Smooth muscle cell (in vitro differentiated cells): ENCODE measurements at regions not wholly inside any gene's neighbourhood (a gene's known extent, or its start where the extent isn't known, plus 50 kb on each side); places are given as distances from the start of the nearest gene placed in this dataset.
"Not testable (repeated sequence)": the region's sequence is repeated elsewhere in the genome, so short reads cannot be mapped to it uniquely, and the experiment has no call there.

ENCODE experiments used
- DNase-seq: peaks from one replicate; lab custom pipeline; 2025; ENCODE audit not compliant: unreplicated experiment; lab: John Stamatoyannopoulos, UW
- H2AFZ ChIP-seq: fragments of 200-600 bp; sonication (generic); 2 replicates; pipeline ENCODE4 v1.6.0; 2016; ENCODE audit warnings: antibody characterized with exemption, low read depth, mild to moderate bottlenecking
- H3F3A ChIP-seq: fragments of 200-600 bp; sonication (generic); 2 replicates; pipeline ENCODE4 v1.6.0; 2017; ENCODE audit warnings: antibody characterized with exemption, low read depth
- H3K27ac ChIP-seq: fragments of 200-600 bp; sonication (generic); 2 replicates; pipeline ENCODE4 v1.5.1; 2016; ENCODE audit warnings: low read depth, mild to moderate bottlenecking
- H3K27me3 ChIP-seq: fragments of 200-600 bp; sonication (generic); 2 replicates; pipeline ENCODE4 v1.6.1; 2016; ENCODE audit warnings: low read depth, mild to moderate bottlenecking
- H3K36me3 ChIP-seq: fragments of 200-600 bp; sonication (generic); 2 replicates; pipeline ENCODE4 v1.5.1; 2016; ENCODE audit warnings: low read depth
- H3K4me1 ChIP-seq: fragments of 200-600 bp; sonication (generic); 2 replicates; pipeline ENCODE4 v1.5.1; 2016; ENCODE audit warnings: low read depth
- H3K4me2 ChIP-seq: fragments of 200-600 bp; sonication (generic); 2 replicates; pipeline ENCODE4 v1.6.0; 2016; ENCODE audit warnings: mild to moderate bottlenecking
- H3K4me3 ChIP-seq: fragments of 200-600 bp; sonication (generic); 2 replicates; pipeline ENCODE4 v1.5.1; 2016; ENCODE audit warnings: mild to moderate bottlenecking
- H3K79me2 ChIP-seq: fragments of 200-600 bp; sonication (generic); 2 replicates; pipeline ENCODE4 v1.6.0; 2016; ENCODE audit warnings: low read depth, mild to moderate bottlenecking
- H3K9ac ChIP-seq: fragments of 200-600 bp; sonication (generic); 2 replicates; pipeline ENCODE4 v1.6.0; 2016; ENCODE audit warnings: low read depth
- H3K9me3 ChIP-seq: fragments of 200-600 bp; sonication (generic); replicated peaks from 2 replicates; pipeline ENCODE4 v1.5.1; 2016; ENCODE audit warnings: low read depth
- H4K20me1 ChIP-seq: fragments of 200-600 bp; sonication (generic); 2 replicates; pipeline ENCODE4 v1.6.0; 2016; ENCODE audit warnings: low read depth
- WGBS: methylation state at CpG from one replicate; pipeline ENCODE4 v1.1.7; 2016; ENCODE audit warnings: low lambda C conversion rate; 5-methylcytosine and 5-hydroxymethylcytosine counted together
- TF ChIP-seq, protein P1 (sequence below): fragments of 200-600 bp; sonication (generic); IDR thresholded peaks from 2 replicates; pipeline ENCODE4 v1.5.1; 2017; ENCODE audit warnings: borderline replicate concordance, mild to moderate bottlenecking, antibody characterized with exemption; ENCODE audit not compliant: insufficient read depth, poor library complexity, severe bottlenecking

DNA sequence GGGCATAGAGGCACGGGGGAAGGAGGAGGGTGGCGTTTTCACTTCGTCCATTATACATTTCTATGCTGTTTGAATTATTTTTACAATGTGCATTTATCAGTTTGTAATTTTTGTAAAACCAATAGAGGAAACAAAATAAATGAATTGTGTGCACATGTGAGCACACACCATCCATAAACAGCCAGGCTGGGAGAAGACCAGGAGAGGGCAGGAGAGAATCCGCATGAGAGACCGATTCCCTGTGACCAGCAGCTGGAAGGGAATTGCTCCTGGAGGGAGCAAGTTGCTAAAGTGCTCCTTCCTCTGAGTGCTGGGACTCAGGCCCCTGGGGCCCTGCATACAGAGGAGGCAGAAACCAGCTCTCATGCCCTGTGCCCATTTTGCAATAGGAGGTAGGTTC lies 126.0 kb downstream of the ABCC12 start:
- H3K9me3 ChIP-seq: no peaks in the 10 kb centered on the region
- no peak overlapping the region for H3K9ac ChIP-seq
- H3K36me3 ChIP-seq: no peaks in the 10 kb centered on the region
- no peak overlapping the region for H3K4me3 ChIP-seq
- TF ChIP-seq, protein P1, sequence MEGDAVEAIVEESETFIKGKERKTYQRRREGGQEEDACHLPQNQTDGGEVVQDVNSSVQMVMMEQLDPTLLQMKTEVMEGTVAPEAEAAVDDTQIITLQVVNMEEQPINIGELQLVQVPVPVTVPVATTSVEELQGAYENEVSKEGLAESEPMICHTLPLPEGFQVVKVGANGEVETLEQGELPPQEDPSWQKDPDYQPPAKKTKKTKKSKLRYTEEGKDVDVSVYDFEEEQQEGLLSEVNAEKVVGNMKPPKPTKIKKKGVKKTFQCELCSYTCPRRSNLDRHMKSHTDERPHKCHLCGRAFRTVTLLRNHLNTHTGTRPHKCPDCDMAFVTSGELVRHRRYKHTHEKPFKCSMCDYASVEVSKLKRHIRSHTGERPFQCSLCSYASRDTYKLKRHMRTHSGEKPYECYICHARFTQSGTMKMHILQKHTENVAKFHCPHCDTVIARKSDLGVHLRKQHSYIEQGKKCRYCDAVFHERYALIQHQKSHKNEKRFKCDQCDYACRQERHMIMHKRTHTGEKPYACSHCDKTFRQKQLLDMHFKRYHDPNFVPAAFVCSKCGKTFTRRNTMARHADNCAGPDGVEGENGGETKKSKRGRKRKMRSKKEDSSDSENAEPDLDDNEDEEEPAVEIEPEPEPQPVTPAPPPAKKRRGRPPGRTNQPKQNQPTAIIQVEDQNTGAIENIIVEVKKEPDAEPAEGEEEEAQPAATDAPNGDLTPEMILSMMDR: no peak
- H4K20me1 ChIP-seq: no peaks in the 10 kb centered on the region
- WGBS: 86% methylated on average over 5 of the region's 5 CpGs
- H3F3A ChIP-seq: no peaks in the 10 kb centered on the region
- H3K4me2 ChIP-seq: no peak overlapping the region
- no peaks in the 10 kb centered on the region for H3K4me1 ChIP-seq
- no peaks in the 10 kb centered on the region for H3K27me3 ChIP-seq
- H2AFZ ChIP-seq: no peak overlapping the region
- no peak for DNase-seq
- no peak overlapping the region for H3K27ac ChIP-seq
- no peaks in the 10 kb centered on the region for H3K79me2 ChIP-seq

DNA sequence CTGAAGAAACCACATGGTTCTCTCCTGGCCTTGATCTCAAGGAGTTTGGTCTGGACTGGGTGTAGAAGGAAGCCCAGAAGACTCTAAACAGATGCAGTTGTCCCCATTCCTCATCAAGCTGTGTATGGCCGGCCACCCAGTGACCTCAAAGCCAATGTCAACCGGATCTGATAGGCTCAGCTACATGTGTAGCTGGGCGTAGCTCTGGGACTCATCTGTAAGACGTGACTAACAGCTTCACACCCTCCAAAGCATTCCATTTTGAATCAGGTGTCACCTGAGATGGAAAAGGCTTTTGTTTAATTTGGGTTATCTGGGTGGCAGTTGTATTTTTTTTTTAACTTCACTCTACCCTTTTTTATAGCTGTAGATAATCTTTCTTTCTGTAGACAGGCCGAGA lies 130.4 kb downstream of the ABCC12 start:
- TF ChIP-seq, protein P1: no peak
- no peak overlapping the region for H3K4me3 ChIP-seq
- H3F3A ChIP-seq: no peaks in the 10 kb centered on the region
- no peak overlapping the region for H3K4me2 ChIP-seq
- H3K27me3 ChIP-seq: no peaks in the 10 kb centered on the region
- no peaks in the 10 kb centered on the region for H3K36me3 ChIP-seq
- 86% methylated on average over 5 of the region's 5 CpGs for WGBS
- no peaks in the 10 kb centered on the region for H4K20me1 ChIP-seq
- H3K4me1 ChIP-seq: no peaks in the 10 kb centered on the region
- no peaks in the 10 kb centered on the region for H3K79me2 ChIP-seq
- no peak for DNase-seq
- no peak overlapping the region for H3K9ac ChIP-seq
- H2AFZ ChIP-seq: no peak overlapping the region
- H3K9me3 ChIP-seq: no peaks in the 10 kb centered on the region
- H3K27ac ChIP-seq: no peak overlapping the region

DNA sequence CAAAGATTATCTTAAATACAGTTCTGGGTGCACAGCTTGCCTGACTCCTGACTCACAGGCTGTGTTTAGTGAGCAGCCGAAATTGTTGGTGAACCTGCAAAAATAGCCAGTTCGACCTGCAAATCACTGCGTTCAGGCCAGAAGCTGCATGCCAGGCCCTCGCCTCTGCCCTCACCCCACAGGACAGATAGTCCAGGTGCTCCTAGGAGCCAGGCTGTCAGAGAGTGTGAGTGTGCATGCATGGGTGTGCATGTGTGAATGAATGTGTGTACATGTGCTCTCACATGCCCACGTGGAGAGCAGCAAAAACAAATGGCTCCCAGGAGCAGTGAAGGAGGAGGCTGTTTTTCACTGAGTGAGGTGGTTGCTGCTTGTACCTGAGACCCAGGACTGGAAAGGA lies 131.8 kb downstream of the ABCC12 start:
- Histone ChIP-seq H3K79me2 (no peaks in the 10 kb centered on the region), H3K27ac (no peak overlapping the region), H3K4me1 (no peaks in the 10 kb centered on the region), H3F3A (no peaks in the 10 kb centered on the region), H3K4me2 (no peak overlapping the region), H3K9ac (no peak overlapping the region), H3K36me3 (no peaks in the 10 kb centered on the region), H3K9me3 (no peaks in the 10 kb centered on the region), H3K4me3 (no peak overlapping the region), H4K20me1 (no peaks in the 10 kb centered on the region), H2AFZ (no peak overlapping the region), H3K27me3 (no peaks in the 10 kb centered on the region)
- TF ChIP-seq, protein P1: no peak
- WGBS: 87% methylated on average over 5 of the region's 5 CpGs
- no peak for DNase-seq

DNA sequence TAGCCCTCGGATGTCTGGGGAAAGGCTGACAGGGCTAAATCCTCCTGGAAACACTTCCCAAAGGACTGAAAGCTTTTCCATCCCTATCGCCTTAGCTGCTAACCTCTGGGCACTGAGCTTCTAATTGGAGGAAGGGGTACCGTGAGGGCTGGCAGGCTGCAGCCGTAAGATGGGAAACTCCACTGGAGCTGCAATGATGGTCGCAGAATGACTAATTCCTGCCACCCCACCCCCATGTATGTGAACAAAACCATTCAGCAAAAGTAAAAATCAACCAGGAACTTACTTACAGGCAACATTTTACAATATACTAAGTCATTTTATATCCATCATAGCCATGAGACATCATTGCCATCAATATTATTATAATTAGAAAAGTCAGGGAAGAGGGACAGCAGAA lies 133.3 kb downstream of the ABCC12 start:
- Histone ChIP-seq H3K4me2 (no peak overlapping the region), H2AFZ (no peak overlapping the region), H3K9ac (no peak overlapping the region), H3K79me2 (no peaks in the 10 kb centered on the region), H3K4me3 (no peak overlapping the region), H4K20me1 (no peaks in the 10 kb centered on the region), H3K27ac (no peak overlapping the region), H3K4me1 (no peaks in the 10 kb centered on the region), H3F3A (no peaks in the 10 kb centered on the region), H3K36me3 (no peaks in the 10 kb centered on the region), H3K9me3 (no peaks in the 10 kb centered on the region), H3K27me3 (no peaks in the 10 kb centered on the region)
- TF ChIP-seq, protein P1: no peak
- WGBS: 84% methylated on average over 5 of the region's 5 CpGs
- no peak for DNase-seq

DNA sequence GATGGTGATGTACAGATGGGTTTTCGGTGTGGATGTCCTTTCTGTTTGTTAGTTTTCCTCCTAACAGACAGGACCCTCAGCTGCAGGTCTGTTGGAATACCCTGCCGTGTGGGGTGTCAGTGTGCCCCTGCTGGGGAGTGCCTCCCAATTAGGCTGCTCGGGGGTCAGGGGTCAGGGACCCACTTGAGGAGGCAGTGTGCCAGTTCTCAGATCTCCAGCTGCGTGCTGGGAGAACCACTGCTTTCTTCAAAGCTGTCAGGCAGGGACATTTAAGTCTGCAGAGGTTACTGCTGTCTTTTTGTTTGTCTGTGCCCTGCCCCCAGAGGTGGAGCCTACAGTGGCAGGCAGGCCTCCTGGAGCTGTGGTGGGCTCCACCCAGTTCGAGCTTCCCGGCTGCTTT lies 135.2 kb downstream of the ABCC12 start:
- H3K9me3 ChIP-seq, H3K79me2 ChIP-seq, H3K27ac ChIP-seq, H2AFZ ChIP-seq, H3K4me1 ChIP-seq, H3K27me3 ChIP-seq, H3K4me2 ChIP-seq, H3K9ac ChIP-seq, H4K20me1 ChIP-seq, H3K4me3 ChIP-seq, DNase-seq, H3K36me3 ChIP-seq, H3F3A ChIP-seq: not testable (repeated sequence)
- WGBS: 66% methylated on average over 4 of the region's 6 CpGs
